ENCODE measurements at regions not wholly inside any gene's neighbourhood (a gene's known extent, or its start where the extent isn't known, plus 50 kb on each side); places are given as distances from the start of the nearest gene placed in this dataset.

GRCh38 chr18:46341986-46342525, 237.9 kb downstream of the HAUS1 start:
- POLR2A ChIA-PET: no interaction called here
- H3K27ac Mint-ChIP-seq: no peak overlapping the region
- H3K9me3 Mint-ChIP-seq (ENCODE audit: insufficient read depth): no peaks in the 10 kb centered on the region
- CTCF ChIA-PET: interaction anchor here (1.4 kb wide), 1 partner anchor 169 kb away, joined by 4 read pairs; a partner anchor contains a TSS
- H3K4me1 Mint-ChIP-seq (ENCODE audit: low read depth): peaks cover 71% of the 10 kb centered on the region
- H3K36me3 Mint-ChIP-seq (ENCODE audit: low read depth): no peaks in the 10 kb centered on the region
- DNase-seq (no peak), ATAC-seq (no peak)
- H3K27me3 Mint-ChIP-seq (ENCODE audit: low read depth): peaks cover 16% of the 10 kb centered on the region
- H3K4me3 Mint-ChIP-seq: no peak overlapping the region

GRCh38 chr18:46343456-46343855, 239.3 kb downstream of the HAUS1 start:
- H3K36me3 Mint-ChIP-seq (ENCODE audit: low read depth): no peaks in the 10 kb centered on the region
- peaks cover 6% of the 10 kb centered on the region for H3K27me3 Mint-ChIP-seq (ENCODE audit: low read depth)
- CTCF ChIA-PET: interaction anchor here (0.5 to 2.1 kb wide), 5 partner anchors 62 to 315 kb away, joined by 3 to 10 read pairs (median 5); a partner anchor contains a TSS
- DNase-seq (no peak), ATAC-seq (peak; percentile 6)
- H3K27ac Mint-ChIP-seq: peak overlapping the region; percentile 80
- no peak overlapping the region for H3K4me3 Mint-ChIP-seq
- H3K9me3 Mint-ChIP-seq (ENCODE audit: insufficient read depth): no peaks in the 10 kb centered on the region
- POLR2A ChIA-PET: interaction anchor here (0.7 to 0.8 kb wide), 2 partner anchors 11 to 807 kb away, joined by 3 read pairs; partner anchors contain the start of gene HDHD2
- peaks cover 61% of the 10 kb centered on the region for H3K4me1 Mint-ChIP-seq (ENCODE audit: low read depth)

GRCh38 chr18:46343931-46344372, 239.8 kb downstream of the HAUS1 start:
- peak overlapping the region; percentile 80 for H3K27ac Mint-ChIP-seq
- POLR2A ChIA-PET: interaction anchor here (0.7 to 0.9 kb wide), 3 partner anchors 11 to 807 kb away, joined by 3 read pairs; partner anchors contain the start of gene HDHD2

GRCh38 chr18:46344416-46345180, 240.4 kb downstream of the HAUS1 start:
- Mint-ChIP-seq H3K36me3 (ENCODE audit: low read depth) (no peaks in the 10 kb centered on the region), H3K27ac (peak overlapping the region; percentile 33), H3K4me3 (no peak overlapping the region), H3K4me1 (ENCODE audit: low read depth) (peaks cover 50% of the 10 kb centered on the region), H3K9me3 (ENCODE audit: insufficient read depth) (no peaks in the 10 kb centered on the region), H3K27me3 (ENCODE audit: low read depth) (peaks cover 4% of the 10 kb centered on the region)
- ChIA-PET CTCF (interaction anchor here (0.8 to 2.1 kb wide), 4 partner anchors 64 to 314 kb away, joined by 4 to 10 read pairs (median 6); a partner anchor contains a TSS), POLR2A (interaction anchor here (0.9 kb wide), 1 partner anchor 94 kb away, joined by 3 read pairs; no protein-coding TSS in a partner anchor)
- no peak for DNase-seq
- no peak for ATAC-seq

More at GRCh38 chr18:46343931-46344372, 239.8 kb downstream of the HAUS1 start:
- H3K9me3 Mint-ChIP-seq (ENCODE audit: insufficient read depth): no peaks in the 10 kb centered on the region
- no peaks in the 10 kb centered on the region for H3K36me3 Mint-ChIP-seq (ENCODE audit: low read depth)
- CTCF ChIA-PET: interaction anchor here (0.5 to 2.1 kb wide), 5 partner anchors 63 to 314 kb away, joined by 3 to 10 read pairs (median 5); a partner anchor contains a TSS
- DNase-seq: peak; percentile 81
- peaks cover 56% of the 10 kb centered on the region for H3K4me1 Mint-ChIP-seq (ENCODE audit: low read depth)
- peak; percentile 90 for ATAC-seq
- peaks cover 4% of the 10 kb centered on the region for H3K27me3 Mint-ChIP-seq (ENCODE audit: low read depth)
- H3K4me3 Mint-ChIP-seq: peak overlapping the region; percentile 27

- Mint-ChIP-seq H3K9me3 (ENCODE audit: insufficient read depth) (no peaks in the 10 kb centered on the region), H3K4me3 (no peak overlapping the region), H3K27ac (peak overlapping the region; percentile 8), H3K36me3 (ENCODE audit: low read depth) (no peaks in the 10 kb centered on the region), H3K4me1 (ENCODE audit: low read depth) (peaks cover 46% of the 10 kb centered on the region), H3K27me3 (ENCODE audit: low read depth) (peaks cover 4% of the 10 kb centered on the region)
- ChIA-PET CTCF (interaction anchor here (1.0 to 2.1 kb wide), 4 partner anchors 9 to 313 kb away, joined by 3 to 10 read pairs (median 6); a partner anchor contains a TSS), POLR2A (no interaction called here)
- DNase-seq (no peak), ATAC-seq (no peak)
Observed at GRCh38 chr18:46345181-46345465, 240.9 kb downstream of the HAUS1 start.

GRCh38 chr18:46346213-46346612, 242.0 kb downstream of the HAUS1 start:
- Mint-ChIP-seq H3K27ac (peak overlapping the region; percentile 50), H3K4me1 (ENCODE audit: low read depth) (peaks cover 42% of the 10 kb centered on the region), H3K4me3 (no peak overlapping the region), H3K36me3 (ENCODE audit: low read depth) (no peaks in the 10 kb centered on the region), H3K9me3 (ENCODE audit: insufficient read depth) (no peaks in the 10 kb centered on the region), H3K27me3 (ENCODE audit: low read depth) (no peaks in the 10 kb centered on the region)
- ATAC-seq (no peak), DNase-seq (no peak)
- ChIA-PET POLR2A (no interaction called here), CTCF (interaction anchor here (1.0 to 1.2 kb wide), 2 partner anchors 10 to 173 kb away, joined by 3 read pairs; a partner anchor contains a TSS)

GRCh38 chr18:46346896-46347630, 242.9 kb downstream of the HAUS1 start:
- CTCF ChIA-PET: no interaction called here
- POLR2A ChIA-PET: no interaction called here
- H3K9me3 Mint-ChIP-seq (ENCODE audit: insufficient read depth): no peaks in the 10 kb centered on the region

GRCh38 chr18:46350598-46351159, 246.5 kb downstream of the HAUS1 start:
- Mint-ChIP-seq H3K36me3 (ENCODE audit: low read depth) (no peaks in the 10 kb centered on the region), H3K9me3 (ENCODE audit: insufficient read depth) (no peaks in the 10 kb centered on the region), H3K4me3 (no peak overlapping the region), H3K27ac (no peak overlapping the region), H3K4me1 (ENCODE audit: low read depth) (peaks cover 22% of the 10 kb centered on the region), H3K27me3 (ENCODE audit: low read depth) (no peaks in the 10 kb centered on the region)
- no peak for DNase-seq
- CTCF ChIA-PET: no interaction called here
- no peak for ATAC-seq
- POLR2A ChIA-PET: no interaction called here

More at GRCh38 chr18:46346896-46347630, 242.9 kb downstream of the HAUS1 start:
- DNase-seq: no peak
- ATAC-seq: no peak
- Mint-ChIP-seq H3K4me1 (ENCODE audit: low read depth) (peaks cover 41% of the 10 kb centered on the region), H3K4me3 (no peak overlapping the region), H3K27ac (no peak overlapping the region), H3K36me3 (ENCODE audit: low read depth) (no peaks in the 10 kb centered on the region), H3K27me3 (ENCODE audit: low read depth) (no peaks in the 10 kb centered on the region)

- Mint-ChIP-seq H3K4me3 (no peak overlapping the region), H3K36me3 (ENCODE audit: low read depth) (no peaks in the 10 kb centered on the region), H3K4me1 (ENCODE audit: low read depth) (peaks cover 10% of the 10 kb centered on the region), H3K27me3 (ENCODE audit: low read depth) (no peaks in the 10 kb centered on the region), H3K9me3 (ENCODE audit: insufficient read depth) (no peaks in the 10 kb centered on the region), H3K27ac (no peak overlapping the region)
- DNase-seq: no peak
- ChIA-PET CTCF (no interaction called here), POLR2A (no interaction called here)
- no peak for ATAC-seq
Observed at GRCh38 chr18:46352520-46353250, 248.5 kb downstream of the HAUS1 start.

- DNase-seq: no peak
- POLR2A ChIA-PET: no interaction called here
- no peak overlapping the region for H3K4me3 Mint-ChIP-seq
Observed at GRCh38 chr18:46353460-46353859, 249.3 kb downstream of the HAUS1 start.

More at GRCh38 chr18:46353460-46353859, 249.3 kb downstream of the HAUS1 start:
- Mint-ChIP-seq H3K27me3 (ENCODE audit: low read depth) (no peaks in the 10 kb centered on the region), H3K27ac (no peak overlapping the region), H3K4me1 (ENCODE audit: low read depth) (peaks cover 7% of the 10 kb centered on the region), H3K9me3 (ENCODE audit: insufficient read depth) (no peaks in the 10 kb centered on the region), H3K36me3 (ENCODE audit: low read depth) (no peaks in the 10 kb centered on the region)
- CTCF ChIA-PET: no interaction called here
- no peak for ATAC-seq

All from activated CD8-positive, alpha-beta T cell treated with anti-CD3 and anti-CD28 coated beads, Interleukin-2, amount 10 ng/mL, durations not matched to agents 7 days and 5 days (primary cell).